Activated T-helper 9 cell treated with anti-CD3 and anti-CD28 coated beads, Interleukin-2, amount 50 U/mL, for 16 hours (primary cell): ENCODE measurements at regions not wholly inside any gene's neighbourhood (a gene's known extent, or its start where the extent isn't known, plus 50 kb on each side); places are given as distances from the start of the nearest gene placed in this dataset.
"Not testable (repeated sequence)": the region's sequence is repeated elsewhere in the genome, so short reads cannot be mapped to it uniquely, and the experiment has no call there.

Experiments
- DNase-seq: peaks from one replicate; pipeline ENCODE4 v3.0.0-alpha.2; 2020; ENCODE audit warnings: low read depth

- no peak for DNase-seq
These were observed 85.8 kb downstream of the NIBAN1 start for GRCh38 chr1:184888505-184888904.

GRCh38 chr1:184882957-184883815, 91.1 kb downstream of the NIBAN1 start:
- DNase-seq, result no peak

GRCh38 chr1:184881941-184882913, 92.1 kb downstream of the NIBAN1 start:
- DNase-seq, result no peak

GRCh38 chr1:184879876-184880557, 94.3 kb downstream of the NIBAN1 start:
- no peak for DNase-seq

- DNase-seq, result no peak
These were observed 95.7 kb downstream of the NIBAN1 start for GRCh38 chr1:184878602-184879001.

- no peak for DNase-seq
These were observed 96.3 kb downstream of the NIBAN1 start for GRCh38 chr1:184878002-184878401.

GRCh38 chr1:184876015-184876414, 98.3 kb downstream of the NIBAN1 start:
- DNase-seq, result not testable (repeated sequence)

GRCh38 chr1:184875218-184875617, 99.1 kb downstream of the NIBAN1 start:
- no peak for DNase-seq

- no peak for DNase-seq
These were observed 104.0 kb downstream of the NIBAN1 start for GRCh38 chr1:184870319-184870718.

- DNase-seq, result no peak
These were observed 106.2 kb downstream of the NIBAN1 start for GRCh38 chr1:184867866-184868689.

- DNase-seq, result peak; percentile 32
These were observed 107.1 kb downstream of the NIBAN1 start for GRCh38 chr1:184866991-184867788.

- no peak for DNase-seq
These were observed 107.7 kb downstream of the NIBAN1 start for GRCh38 chr1:184866586-184866985.

- DNase-seq, result no peak
These were observed 108.5 kb downstream of the NIBAN1 start for GRCh38 chr1:184865831-184866230.

- no peak for DNase-seq
These were observed 107.2 kb upstream of the EDEM3 start for GRCh38 chr1:184861755-184862336.

GRCh38 chr1:184860985-184861754, 106.5 kb upstream of the EDEM3 start:
- DNase-seq, result no peak

GRCh38 chr1:184860535-184860934, 105.9 kb upstream of the EDEM3 start:
- DNase-seq, result no peak

GRCh38 chr1:184859381-184860105, 104.9 kb upstream of the EDEM3 start:
- DNase-seq, result no peak

GRCh38 chr1:184858288-184858687, 103.6 kb upstream of the EDEM3 start:
- no peak for DNase-seq
